Fibroblast of upper back skin (primary cell): ENCODE measurements at regions not wholly inside any gene's neighbourhood (a gene's known extent, or its start where the extent isn't known, plus 50 kb on each side); places are given as distances from the start of the nearest gene placed in this dataset.
"Not testable (repeated sequence)": the region's sequence is repeated elsewhere in the genome, so short reads cannot be mapped to it uniquely, and the experiment has no call there.

ENCODE experiments used
- DNase-seq: peaks from one replicate; pipeline ENCODE4 v3.0.0-alpha.2; 2013

GRCh38 chr19:30280018-30280417, 92.2 kb upstream of the ZNF536 start:
- no peak for DNase-seq

GRCh38 chr19:30281906-30282305, 90.3 kb upstream of the ZNF536 start:
- no peak for DNase-seq

- DNase-seq: no peak
Measured at GRCh38 chr19:30283556-30283955, 88.6 kb upstream of the ZNF536 start.

- no peak for DNase-seq
Measured at GRCh38 chr19:30284209-30284608, 88.0 kb upstream of the ZNF536 start.

- DNase-seq: no peak
Measured at GRCh38 chr19:30284885-30285284, 87.3 kb upstream of the ZNF536 start.

- no peak for DNase-seq
Measured at GRCh38 chr19:30286378-30286777, 85.8 kb upstream of the ZNF536 start.

GRCh38 chr19:30287259-30287658, 84.9 kb upstream of the ZNF536 start:
- no peak for DNase-seq

- DNase-seq: no peak
Measured at GRCh38 chr19:30287973-30288372, 84.2 kb upstream of the ZNF536 start.

- peak; percentile 17 for DNase-seq
Measured at GRCh38 chr19:30288911-30289310, 83.3 kb upstream of the ZNF536 start.

- no peak for DNase-seq
Measured at GRCh38 chr19:30289336-30289735, 82.8 kb upstream of the ZNF536 start.

- not testable (repeated sequence) for DNase-seq
Measured at GRCh38 chr19:30290805-30291204, 81.4 kb upstream of the ZNF536 start.

GRCh38 chr19:30293051-30293785, 79.0 kb upstream of the ZNF536 start:
- no peak for DNase-seq

GRCh38 chr19:30297969-30298368, 74.2 kb upstream of the ZNF536 start:
- no peak for DNase-seq

GRCh38 chr19:30303131-30303654, 69.0 kb upstream of the ZNF536 start:
- DNase-seq: no peak

GRCh38 chr19:30304540-30304939, 67.6 kb upstream of the ZNF536 start:
- DNase-seq: no peak

- DNase-seq: no peak
Measured at GRCh38 chr19:30305346-30306060, 66.7 kb upstream of the ZNF536 start.

GRCh38 chr19:30307191-30307974, 64.8 kb upstream of the ZNF536 start:
- DNase-seq: no peak

- no peak for DNase-seq
Measured at GRCh38 chr19:30309176-30309575, 63.0 kb upstream of the ZNF536 start.

- DNase-seq: no peak
Measured at GRCh38 chr19:30309905-30310601, 62.1 kb upstream of the ZNF536 start.

- no peak for DNase-seq
Measured at GRCh38 chr19:30310602-30311263, 61.5 kb upstream of the ZNF536 start.

GRCh38 chr19:30311911-30312310, 60.3 kb upstream of the ZNF536 start:
- DNase-seq: no peak
